Lung microvascular endothelial cell (primary cell): ENCODE measurements at regions not wholly inside any gene's neighbourhood (a gene's known extent, or its start where the extent isn't known, plus 50 kb on each side); places are given as distances from the start of the nearest gene placed in this dataset.
"Not testable (repeated sequence)": the region's sequence is repeated elsewhere in the genome, so short reads cannot be mapped to it uniquely, and the experiment has no call there.

Experiments used
- DNase-seq, 2 donors: peaks; one replicate each; pipeline versions ENCODE4 v3.0.0 to v3.0.0-alpha.2; 2010; ENCODE audit warnings: low read depth in 2 of 2

DNA sequence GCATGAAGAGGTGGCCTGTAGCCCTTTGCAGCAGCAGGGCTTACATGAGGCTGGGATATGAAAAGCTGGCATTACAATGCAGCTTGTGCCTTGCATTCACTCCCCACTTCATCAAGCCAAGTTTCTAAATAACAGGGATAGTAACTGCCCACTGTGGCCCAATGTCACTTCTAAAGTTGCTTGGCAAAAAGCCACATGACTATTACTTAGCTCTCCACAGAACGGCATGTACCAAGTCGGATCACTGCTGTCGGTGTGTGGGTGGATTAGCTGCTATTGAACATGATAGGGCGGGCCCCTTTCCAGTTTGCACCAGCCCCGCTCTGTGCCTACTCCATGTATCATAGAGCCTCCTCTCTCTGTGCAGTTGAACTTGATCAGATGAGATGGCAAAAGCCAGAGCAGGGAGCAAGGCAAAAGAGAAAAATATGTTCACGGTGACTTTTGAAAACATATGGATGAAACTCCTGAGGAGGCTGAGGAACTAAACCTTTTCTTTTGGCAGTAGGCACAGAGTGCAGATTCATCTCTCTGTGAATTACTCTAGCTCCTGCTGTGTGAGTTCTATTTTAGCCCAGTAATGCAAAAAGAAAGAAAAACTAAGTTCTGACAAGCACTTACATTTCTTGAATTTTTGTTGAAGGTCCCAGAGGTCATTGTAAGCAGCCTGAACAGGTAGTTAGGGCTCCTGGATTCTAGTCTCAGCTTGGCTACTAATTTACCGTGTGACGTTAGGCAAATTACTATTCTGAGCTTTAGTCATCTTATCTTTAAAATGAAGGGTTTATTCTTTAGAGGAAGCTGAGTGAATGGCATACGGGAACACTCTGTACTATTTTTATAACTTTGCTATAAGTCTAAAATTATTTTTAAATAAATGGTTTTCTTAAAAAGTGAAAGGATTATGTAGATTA, 125.6 kb upstream of the NBPF9 start:
- not testable (repeated sequence) for DNase-seq

DNA sequence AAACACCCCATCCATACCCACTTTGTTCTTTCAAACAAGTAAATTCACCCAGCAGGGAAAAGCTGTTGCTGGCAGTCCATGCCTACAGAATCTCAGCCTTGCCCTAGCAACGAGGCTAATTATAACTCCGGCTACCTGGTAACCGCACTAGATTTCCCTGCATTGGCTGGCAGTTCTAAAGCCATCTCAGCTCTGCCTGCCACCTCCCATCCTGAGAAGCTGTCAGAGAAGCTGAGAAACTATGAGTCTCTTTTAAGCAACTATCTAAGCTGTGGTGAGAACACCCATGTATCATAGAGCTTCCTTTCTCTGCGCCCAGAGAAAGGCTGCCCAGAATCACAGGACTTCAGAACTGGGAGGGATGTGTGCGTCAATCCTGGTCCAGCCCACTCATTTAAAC, 126.5 kb upstream of the NBPF9 start:
- not testable (repeated sequence) for DNase-seq

DNA sequence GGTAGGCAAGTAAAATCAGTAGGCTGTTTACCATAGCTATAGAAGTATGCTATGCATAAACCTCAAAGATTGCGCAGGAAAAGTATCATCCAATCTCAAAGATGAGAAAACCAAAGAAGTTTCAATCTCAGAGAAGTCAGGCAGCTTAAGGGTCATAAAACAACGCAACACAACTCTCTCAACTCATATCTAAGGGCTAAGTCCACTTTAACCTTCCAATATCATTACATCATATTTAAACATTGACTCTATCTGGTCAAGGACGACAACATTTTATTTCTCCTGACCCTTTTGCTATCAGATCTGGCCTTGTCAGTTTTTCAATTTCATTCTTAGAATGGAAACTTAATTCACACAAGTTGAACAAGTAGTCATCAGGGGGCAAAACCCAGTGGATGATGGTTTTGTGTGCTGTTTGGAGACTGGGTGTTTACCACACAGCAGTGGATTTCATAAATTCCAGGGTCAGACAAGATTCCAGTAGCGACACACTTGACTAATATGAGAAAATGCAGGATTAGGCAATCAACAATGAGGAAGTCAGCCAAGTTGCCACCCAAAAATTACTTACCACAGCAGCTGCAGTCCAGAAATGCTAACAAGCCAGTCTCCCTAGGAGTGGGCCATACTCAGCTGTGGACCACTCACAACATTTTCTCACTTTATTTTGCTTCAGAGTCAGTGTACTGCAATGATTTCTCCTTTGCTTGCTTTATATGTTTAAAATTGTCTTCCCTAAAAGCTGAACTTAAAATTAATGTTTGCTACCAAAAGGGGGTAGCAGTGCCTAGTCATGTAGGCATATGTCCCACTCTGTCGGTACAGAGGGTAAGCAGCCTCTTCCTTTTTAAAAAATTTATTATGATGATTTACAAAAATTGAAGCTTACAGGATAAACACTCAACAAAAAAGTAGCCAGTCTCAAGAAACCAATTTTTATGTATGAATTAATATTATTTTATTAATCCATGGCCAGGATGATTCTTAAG, 131.9 kb upstream of the NBPF9 start:
- DNase-seq = not testable (repeated sequence)

DNA sequence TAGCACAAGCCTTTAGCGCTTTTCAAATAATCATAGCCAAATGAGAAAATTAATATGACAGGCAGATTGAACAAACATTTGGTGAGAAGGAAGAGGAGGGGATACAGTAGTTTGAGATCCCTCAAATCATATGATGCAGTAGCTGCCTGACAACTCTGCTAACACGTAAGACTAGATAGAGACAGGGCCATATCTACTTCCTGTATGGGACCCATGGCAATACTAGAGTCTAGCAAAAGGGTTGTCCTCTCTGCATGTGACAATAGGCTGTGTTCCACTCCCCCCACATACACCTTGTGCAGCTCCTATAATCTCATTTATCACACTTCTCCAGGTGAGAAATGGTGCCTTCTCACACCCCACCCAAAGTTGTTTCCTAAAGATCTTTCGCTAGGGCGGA, 134.2 kb upstream of the NBPF9 start:
- not testable (repeated sequence) for DNase-seq

DNA sequence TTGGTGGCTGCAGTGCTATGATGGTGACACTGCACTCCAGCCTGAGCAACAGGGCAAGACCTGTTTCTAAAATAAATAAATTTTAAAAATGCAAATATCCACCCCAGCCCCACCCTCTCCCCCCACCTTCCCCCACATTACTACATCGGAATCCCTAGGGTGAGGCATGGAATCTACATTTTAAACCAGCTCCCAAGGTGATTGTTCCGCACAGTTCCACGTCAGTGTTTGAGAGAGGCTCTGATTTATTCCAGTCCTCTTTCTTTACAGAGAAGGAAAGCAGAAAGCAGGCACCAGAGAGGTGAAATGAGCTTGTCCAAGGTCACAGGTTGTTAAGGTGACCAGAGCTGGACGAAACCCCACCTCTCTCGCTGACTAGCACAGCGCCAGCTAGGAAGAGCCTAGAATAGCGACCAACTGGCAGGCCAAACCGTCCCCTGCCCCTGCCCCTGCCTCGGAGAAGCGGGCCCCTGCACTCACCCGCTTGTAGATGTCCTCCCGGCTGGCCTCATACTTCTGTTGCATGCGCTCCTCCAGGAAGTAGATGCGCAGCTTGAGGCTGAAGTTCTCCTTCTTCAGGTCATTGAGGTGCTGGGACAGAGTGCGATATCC, 136.7 kb upstream of the NBPF9 start:
- DNase-seq = not testable (repeated sequence)

DNA sequence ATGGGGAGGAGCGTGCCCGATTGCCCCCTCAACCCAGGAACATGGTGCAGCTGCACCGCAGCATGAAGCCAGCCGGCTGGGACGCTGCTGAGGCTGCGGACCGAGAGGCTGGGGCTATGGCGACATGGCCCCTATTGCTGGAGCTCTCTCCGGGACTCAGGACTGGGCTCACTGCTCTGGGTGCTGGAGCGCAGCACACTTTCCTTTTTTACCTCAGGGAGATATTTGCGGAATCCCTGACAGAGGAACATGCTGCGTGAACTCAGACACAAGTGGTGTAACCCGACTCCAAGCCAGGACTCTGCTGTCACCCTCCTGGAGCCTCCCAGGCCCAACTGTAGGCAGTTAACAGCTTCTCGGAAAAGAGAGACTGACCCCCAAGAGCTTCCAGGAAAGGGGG, 137.2 kb upstream of the NBPF9 start:
- not testable (repeated sequence) for DNase-seq

DNA sequence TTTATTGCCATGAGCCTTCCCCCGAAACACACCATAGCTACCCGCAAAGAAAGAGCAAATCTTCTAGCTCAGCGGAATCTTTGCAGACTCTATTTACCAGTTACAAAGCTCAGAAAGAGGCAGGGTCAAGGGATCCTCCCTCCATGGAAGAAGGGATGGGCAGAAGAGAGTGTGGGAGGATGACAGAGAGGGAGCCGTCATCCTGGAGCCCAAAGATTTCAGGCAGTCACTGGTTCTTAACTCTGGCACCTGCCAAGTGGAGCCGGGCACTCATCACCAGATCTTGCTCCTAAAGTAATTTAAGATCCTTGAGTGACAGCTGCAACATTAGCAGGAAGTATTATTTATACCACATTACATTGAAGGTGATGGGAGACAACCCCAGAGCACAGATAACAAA, 137.9 kb upstream of the NBPF9 start:
- not testable (repeated sequence) for DNase-seq

DNA sequence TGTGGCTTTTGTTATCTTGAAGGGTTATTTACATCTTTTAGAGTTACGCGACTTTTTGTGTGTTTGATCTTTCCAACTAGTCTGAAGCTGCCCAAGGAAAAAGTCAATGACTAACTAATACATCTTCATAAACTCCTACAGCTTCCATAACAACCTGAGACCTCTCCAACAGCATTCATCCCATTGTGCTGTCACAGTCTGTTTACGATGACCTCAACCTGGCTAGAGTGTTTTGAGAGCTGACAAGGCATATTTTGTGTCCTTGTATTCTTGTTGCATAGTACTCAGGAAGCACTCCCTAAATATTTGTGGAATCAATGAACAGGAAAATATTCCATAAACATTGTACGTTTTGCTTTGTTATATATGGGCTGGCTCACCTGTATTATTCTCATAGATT, 140.2 kb upstream of the NBPF9 start:
- not testable (repeated sequence) for DNase-seq

DNA sequence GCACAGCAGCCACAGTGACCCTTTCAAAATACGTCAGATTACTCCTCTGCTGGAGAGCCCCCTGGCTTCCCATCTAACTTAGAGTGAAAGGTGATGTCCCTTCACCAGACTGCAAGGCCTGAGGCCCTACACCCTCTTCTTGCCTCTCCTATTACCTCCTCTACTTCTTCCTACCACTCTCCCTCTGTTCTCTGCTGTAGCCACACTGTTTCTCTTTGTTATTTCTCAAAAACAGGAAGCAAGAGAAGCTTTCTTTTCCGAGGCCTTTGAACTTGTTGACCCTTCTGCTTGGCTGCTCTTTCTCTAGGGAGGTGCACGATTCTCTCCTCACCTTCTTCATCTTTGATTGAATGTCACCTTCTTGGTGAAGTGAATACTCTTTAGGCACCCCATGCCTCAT, 141.3 kb upstream of the NBPF9 start:
- not testable (repeated sequence) for DNase-seq

DNA sequence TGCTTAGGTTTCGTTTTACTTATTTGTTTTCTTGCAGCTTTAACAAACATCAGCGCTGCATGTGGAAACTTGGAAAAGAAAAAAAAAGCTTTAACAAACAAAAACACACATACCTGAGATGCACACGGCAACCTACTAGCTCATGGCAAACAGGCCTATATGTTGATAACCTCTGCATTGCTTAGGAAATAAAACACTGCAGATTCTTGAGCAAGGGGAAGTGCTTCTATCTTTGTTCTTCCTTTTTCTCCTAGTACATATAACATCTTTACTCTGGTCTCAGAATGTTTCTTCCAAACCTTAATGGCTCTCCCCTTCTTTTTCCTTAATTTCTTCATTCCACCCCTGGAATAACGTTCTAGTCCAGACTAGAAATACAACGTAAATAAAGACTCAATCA, 142.9 kb upstream of the NBPF9 start:
- not testable (repeated sequence) for DNase-seq

DNA sequence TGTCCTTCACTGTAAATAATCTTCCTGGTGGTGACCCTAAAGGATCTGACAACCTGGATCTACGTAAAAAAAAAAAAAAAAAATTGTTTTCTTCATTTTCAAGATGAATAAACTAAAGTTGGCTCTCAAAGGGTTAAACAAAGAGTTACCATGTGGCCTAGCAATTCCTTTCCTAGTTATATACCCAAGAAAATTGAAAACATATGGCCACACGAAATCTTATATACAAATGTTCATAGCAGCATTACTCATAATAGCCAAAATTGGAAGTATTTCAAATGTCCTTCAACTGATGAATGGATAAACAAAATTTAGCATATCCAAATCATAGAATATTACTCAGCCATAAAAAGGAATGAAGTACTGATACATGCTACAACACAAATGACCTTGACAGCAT, 145.3 kb upstream of the NBPF9 start:
- not testable (repeated sequence) for DNase-seq

DNA sequence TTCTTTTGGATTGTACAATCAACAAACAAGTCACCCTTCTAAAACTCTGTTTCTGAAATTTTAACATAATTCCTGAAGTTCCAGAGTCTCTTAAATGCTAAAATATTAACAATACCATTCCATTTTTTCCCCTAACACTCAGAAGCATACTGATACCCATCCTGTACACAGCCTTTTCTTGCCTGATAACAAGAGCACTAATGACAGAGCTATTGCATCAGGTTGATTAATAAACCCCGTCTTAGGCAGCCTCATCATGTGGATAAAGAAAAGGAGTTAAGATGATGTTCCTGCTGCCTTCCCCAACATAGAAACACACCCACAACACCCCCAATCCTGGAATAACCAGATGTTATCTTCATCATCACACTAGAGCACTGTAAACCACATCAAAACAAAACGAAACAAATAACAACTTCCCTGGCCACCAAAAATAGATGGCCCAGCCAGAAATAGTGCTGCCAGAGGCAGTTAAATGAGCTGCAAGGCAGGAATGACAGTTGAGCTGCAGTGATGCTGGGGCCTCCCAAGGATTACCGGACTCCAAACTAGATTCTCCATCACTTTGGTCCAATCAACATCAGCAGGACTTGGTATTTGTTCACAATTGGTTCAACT, 146.6 kb upstream of the NBPF9 start:
- DNase-seq = not testable (repeated sequence)

DNA sequence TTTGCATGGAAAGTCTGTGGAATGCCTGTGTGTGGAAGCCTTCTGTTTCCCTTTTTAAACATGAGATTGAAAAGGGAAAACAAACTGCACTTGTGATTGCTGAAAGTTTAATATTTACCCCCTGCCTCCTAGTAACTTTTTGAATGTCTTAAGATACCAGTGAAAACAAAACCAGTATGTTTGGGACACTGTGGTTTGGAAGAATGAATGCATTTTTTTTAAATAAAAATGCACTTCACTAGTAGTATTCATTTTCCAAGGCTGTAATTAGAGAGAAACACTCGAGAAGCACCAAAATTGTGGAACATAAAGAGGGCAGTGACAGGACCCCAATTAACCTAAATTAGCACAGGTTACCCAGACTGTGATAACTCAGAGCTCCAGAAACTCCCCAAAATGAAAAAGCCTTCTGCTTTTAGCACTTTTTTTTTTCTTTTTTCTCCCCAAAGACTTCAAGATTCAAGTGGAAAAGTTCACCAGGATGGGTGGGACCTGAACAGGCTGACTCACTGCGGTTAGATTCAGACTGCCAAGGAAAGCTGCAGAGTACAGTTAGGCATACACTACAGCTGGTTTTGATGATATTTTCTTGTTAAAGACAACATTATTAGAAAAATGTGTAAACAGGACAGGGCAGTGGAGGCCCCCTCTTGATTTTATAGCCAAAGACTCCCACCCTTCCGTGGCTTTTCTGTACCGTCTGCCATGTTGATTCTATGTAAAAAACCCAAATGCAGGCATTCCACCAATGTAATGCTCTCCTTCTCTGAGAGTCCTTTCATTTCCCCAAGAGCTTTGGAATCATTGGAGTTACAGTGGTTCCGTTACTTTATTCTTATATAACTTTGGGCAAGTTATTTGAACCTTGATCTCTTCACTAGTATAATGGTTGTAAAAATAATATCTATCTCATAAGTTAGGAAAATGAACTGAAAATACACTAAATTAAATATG, 151.8 kb upstream of the NBPF9 start:
- not testable (repeated sequence) for DNase-seq

DNA sequence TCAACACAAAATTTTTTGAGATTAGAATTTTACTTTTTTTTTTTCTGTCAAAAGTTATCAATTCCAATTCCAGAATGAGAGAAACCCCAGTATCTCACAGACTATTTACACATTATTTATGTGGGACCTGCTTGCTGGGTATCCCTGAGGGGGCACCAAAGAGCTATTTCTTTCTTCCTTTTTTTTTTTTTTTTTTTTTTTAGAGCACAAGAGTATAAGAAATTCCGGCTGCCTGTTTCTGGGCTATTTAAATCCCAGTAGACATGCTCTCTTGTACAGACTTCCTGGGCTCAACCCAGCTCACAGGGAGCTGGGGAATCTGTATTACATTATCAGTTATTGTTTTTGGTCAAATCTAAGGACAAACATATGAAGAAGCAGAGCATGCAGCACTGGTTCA, 156.9 kb upstream of the NBPF9 start:
- DNase-seq = not testable (repeated sequence)

DNA sequence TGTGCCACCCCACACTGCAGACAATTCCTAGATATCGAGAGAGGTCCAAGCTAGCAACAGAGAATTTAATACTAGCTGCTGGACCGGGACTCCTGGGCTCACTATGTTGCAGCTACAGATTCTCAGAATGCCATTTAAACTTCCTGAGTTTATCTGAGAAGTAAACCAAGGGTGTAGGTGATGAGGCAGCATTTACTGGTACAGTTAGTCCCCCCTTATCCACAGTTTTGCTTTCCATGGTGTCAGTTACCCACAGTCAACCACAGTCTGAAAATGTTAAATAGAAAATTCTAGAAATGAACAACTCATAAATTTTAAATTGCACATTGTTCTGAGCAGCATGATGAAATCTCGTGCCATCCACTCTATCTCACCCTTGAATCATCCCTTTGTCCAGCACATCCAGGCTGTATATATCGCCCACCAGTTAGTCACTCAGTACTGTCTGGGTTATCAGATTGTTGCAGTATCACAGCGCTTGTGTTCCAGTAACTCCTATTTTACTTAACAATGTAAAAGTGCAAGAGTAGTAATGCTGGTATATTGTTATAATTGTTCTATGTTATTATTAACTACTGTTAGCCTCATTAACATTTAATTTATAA, 157.5 kb upstream of the NBPF9 start:
- not testable (repeated sequence) for DNase-seq

DNA sequence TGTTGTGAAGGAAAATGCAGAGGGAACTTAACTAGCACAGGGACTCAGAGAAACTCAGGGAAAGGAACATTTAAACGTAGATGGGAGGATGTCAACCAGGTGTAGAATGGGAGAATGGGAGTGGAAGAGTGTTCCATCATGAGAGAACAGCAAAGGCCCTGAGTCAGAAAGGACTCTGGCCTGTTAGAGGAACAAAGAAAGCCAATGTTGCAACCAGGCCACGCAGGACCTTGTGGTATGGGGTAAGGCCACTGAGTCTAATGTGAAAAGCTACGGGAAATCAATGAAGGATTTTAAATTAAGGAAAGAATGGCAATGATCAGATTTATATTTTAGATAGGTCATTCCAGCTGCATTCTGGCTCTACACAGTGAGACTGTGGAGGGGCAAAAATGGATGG, 163.9 kb upstream of the NBPF9 start:
- not testable (repeated sequence) for DNase-seq

DNA sequence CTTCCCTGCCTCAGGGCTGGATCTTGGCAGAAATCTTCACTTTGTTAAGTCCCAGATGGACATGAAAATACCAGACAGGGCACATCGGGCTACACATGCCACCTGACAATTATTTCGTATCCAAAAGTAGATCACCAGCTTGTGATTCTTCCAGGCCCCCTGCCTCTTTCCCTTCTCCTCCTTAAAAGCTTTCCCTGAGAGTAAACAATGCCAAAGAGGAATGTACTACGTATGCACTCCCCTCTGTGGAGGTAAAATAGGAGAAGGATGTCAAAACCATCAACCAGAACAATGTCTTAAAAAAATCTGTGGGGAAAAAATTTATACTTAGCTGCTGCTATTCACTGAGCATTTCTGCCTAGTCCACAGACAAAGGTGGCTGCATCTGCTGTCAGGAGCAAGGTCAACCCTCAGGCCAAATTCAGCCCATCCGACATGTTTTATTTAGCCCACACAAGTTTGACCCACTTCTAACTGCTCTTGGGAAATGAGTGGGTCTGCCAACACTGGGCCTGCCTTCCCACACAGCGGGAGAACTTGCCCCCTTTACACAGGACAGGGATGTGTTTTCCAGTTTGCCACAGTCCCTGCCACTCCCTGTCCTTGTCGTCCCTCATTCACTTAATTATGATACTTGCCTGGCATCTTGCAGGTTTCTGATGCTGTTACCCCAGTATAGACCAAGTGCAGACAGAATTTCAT, 165.8 kb upstream of the NBPF9 start:
- not testable (repeated sequence) for DNase-seq

DNA sequence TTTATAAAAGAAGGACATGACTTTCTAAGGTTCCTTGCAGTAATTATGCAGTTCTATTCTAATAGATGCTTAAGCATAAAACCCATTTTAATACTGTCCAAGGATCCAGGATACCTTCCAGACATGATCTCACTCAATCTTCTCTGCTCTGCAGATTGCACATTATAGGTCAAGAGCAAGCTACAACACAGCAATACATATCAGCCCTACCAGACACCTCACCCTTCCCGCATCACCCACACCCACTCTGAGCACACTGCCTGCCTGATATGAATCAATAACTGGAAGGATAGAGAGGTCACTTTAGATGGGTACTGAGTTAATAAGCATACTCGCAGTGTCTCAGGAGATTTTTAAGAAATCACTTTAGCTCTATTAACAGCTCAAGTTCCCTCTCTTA, 166.5 kb upstream of the NBPF9 start:
- not testable (repeated sequence) for DNase-seq

DNA sequence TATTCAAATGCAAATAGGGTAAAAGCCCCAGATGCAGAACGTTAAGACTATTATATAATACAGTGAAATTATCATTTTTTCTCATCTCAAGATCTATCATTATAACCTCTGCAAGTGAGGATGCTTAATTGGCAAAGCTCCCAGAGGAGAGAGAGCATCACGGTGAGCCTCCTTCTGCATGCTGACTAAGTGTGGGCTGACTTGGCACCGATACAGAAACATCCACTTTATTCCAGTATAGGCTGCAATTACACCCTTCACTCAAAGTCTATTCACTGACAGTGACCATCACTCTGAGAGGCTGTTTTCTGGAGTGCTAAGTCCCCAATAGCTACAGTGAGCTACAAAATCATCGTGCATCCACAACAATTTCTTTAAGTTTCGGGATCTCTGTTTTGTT, 171.1 kb upstream of the NBPF9 start:
- DNase-seq = not testable (repeated sequence)
